ENCODE measurements at regions not wholly inside any gene's neighbourhood (a gene's known extent, or its start where the extent isn't known, plus 50 kb on each side); places are given as distances from the start of the nearest gene placed in this dataset.

- no peak for DNase-seq
- Mint-ChIP-seq H3K27ac (no peak overlapping the region), H3K36me3 (no peaks in the 10 kb centered on the region), H3K9me3 (peaks cover 0 to 6% (median 0%) of the 10 kb centered on the region in 7 donors), H3K4me1 (no peaks in the 10 kb centered on the region), H3K4me3 (no peak overlapping the region), H3K27me3 (no peaks in the 10 kb centered on the region)
- ATAC-seq (ENCODE audit: low read depth in 2 of 2), result no peak
Measured at GRCh38 chr13:65088906-65089305, 2141.2 kb downstream of the PCDH9 start.

DNA sequence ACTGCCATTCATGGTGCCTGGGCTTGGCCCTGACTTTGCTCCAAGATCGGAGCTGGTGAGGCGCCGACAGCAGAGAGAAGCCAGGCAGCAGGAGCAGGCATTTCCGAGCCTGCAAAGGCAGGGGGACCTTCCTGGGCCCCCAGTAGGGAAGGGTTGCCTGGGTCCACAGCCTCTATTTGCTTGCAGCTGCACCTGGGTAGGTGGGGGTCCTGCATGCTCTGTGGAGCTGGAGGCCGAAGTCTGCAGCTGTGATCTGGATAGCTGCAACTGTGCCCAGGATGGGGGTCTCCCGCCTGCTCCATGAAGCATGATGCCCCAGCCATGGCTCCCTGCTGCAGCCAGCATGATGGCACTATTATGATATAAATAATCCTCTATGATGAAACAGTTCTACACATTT, 2144.2 kb downstream of the PCDH9 start:
- Mint-ChIP-seq H3K36me3 (no peaks in the 10 kb centered on the region), H3K27ac (no peak overlapping the region), H3K9me3 (peaks cover 0 to 7% (median 0%) of the 10 kb centered on the region in 7 donors), H3K4me3 (no peak overlapping the region), H3K4me1 (no peaks in the 10 kb centered on the region), H3K27me3 (no peaks in the 10 kb centered on the region)
- no peak for ATAC-seq (ENCODE audit: low read depth in 2 of 2)
- DNase-seq, result no peak

GRCh38 chr13:65074248-65074647, 2155.9 kb downstream of the PCDH9 start:
- Mint-ChIP-seq H3K27me3 (no peaks in the 10 kb centered on the region), H3K36me3 (no peaks in the 10 kb centered on the region), H3K27ac (no peak overlapping the region), H3K4me3 (no peak overlapping the region), H3K9me3 (peaks cover 0 to 4% (median 1%) of the 10 kb centered on the region in 7 donors), H3K4me1 (no peaks in the 10 kb centered on the region)
- ATAC-seq (ENCODE audit: low read depth in 2 of 2), result no peak
- no peak for DNase-seq

- H3K27ac Mint-ChIP-seq, result no peak overlapping the region
- H3K9me3 Mint-ChIP-seq, result peaks cover 0 to 4% (median 0%) of the 10 kb centered on the region in 7 donors
- ATAC-seq (ENCODE audit: low read depth in 2 of 2), result no peak
Measured at GRCh38 chr13:65064967-65065366, 2165.2 kb downstream of the PCDH9 start.

GRCh38 chr13:65063753-65064152, 2166.4 kb downstream of the PCDH9 start:
- no peaks in the 10 kb centered on the region for H3K36me3 Mint-ChIP-seq
- H3K27ac Mint-ChIP-seq, result no peak overlapping the region
- peaks cover 0 to 4% (median 0%) of the 10 kb centered on the region in 7 donors for H3K9me3 Mint-ChIP-seq
- no peak for DNase-seq
- ATAC-seq (ENCODE audit: low read depth in 2 of 2), result no peak
- H3K4me1 Mint-ChIP-seq, result no peaks in the 10 kb centered on the region
- no peaks in the 10 kb centered on the region for H3K27me3 Mint-ChIP-seq
- H3K4me3 Mint-ChIP-seq, result no peak overlapping the region

More at GRCh38 chr13:65064967-65065366, 2165.2 kb downstream of the PCDH9 start:
- no peaks in the 10 kb centered on the region for H3K36me3 Mint-ChIP-seq
- H3K4me3 Mint-ChIP-seq, result no peak overlapping the region
- no peak for DNase-seq
- no peaks in the 10 kb centered on the region for H3K4me1 Mint-ChIP-seq
- no peaks in the 10 kb centered on the region for H3K27me3 Mint-ChIP-seq

DNA sequence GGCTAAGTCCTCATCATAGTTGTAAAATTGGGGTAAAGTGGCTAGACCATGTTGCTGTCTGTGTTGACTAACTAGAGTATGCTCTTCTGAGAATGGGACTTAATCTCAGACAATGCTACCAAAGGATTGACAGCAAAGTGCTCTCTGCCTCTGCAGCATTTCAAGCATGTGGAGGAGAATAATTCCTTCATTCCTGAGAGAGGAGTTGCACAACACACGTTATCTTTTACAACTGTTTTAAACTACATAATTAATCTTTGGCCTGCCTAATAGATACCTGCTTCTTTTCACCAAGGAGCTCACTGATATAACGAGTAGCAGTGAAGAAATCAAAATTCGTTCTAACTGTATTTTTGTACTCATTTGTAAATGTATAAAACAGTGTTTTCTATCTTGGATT, 2172.2 kb downstream of the PCDH9 start:
- no peak for ATAC-seq (ENCODE audit: low read depth in 2 of 2)
- Mint-ChIP-seq H3K36me3 (no peaks in the 10 kb centered on the region), H3K27ac (no peak overlapping the region), H3K9me3 (peaks cover 0 to 5% (median 3%) of the 10 kb centered on the region in 7 donors), H3K27me3 (no peaks in the 10 kb centered on the region), H3K4me1 (no peaks in the 10 kb centered on the region), H3K4me3 (no peak overlapping the region)
- no peak for DNase-seq

GRCh38 chr13:65054277-65054676, 2175.9 kb downstream of the PCDH9 start:
- H3K9me3 Mint-ChIP-seq, result peaks cover 0 to 5% (median 2%) of the 10 kb centered on the region in 7 donors
- ATAC-seq (ENCODE audit: low read depth in 2 of 2) (no peak), DNase-seq (no peak)
- H3K4me1 Mint-ChIP-seq, result no peaks in the 10 kb centered on the region
- no peaks in the 10 kb centered on the region for H3K27me3 Mint-ChIP-seq
- no peak overlapping the region for H3K4me3 Mint-ChIP-seq
- H3K27ac Mint-ChIP-seq, result no peak overlapping the region
- no peaks in the 10 kb centered on the region for H3K36me3 Mint-ChIP-seq

DNA sequence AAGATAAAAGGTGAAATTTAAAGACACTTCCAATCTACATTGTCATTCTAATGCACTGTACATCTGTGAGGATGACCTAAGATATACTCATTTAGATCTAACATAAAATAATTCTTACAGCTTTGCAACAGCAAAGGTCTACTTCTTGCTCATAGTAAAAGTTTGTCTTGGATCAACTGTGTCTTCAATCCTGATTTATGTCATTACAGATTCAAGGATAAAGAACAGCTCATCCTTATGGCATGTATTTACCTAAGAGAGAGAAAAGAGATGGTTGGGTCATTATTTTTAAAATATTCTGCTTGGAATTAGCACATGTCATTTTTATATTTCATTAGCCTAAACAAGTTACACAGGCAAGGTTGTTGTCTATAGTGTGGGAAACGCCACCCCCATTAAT, 2193.1 kb downstream of the PCDH9 start:
- Mint-ChIP-seq H3K4me1 (no peaks in the 10 kb centered on the region), H3K9me3 (peaks cover 0 to 7% (median 3%) of the 10 kb centered on the region in 7 donors), H3K4me3 (no peak overlapping the region), H3K27me3 (no peaks in the 10 kb centered on the region), H3K27ac (no peak overlapping the region), H3K36me3 (no peaks in the 10 kb centered on the region)
- DNase-seq (no peak), ATAC-seq (ENCODE audit: low read depth in 2 of 2) (no peak)

- H3K9me3 Mint-ChIP-seq, result peaks cover 0 to 7% (median 2%) of the 10 kb centered on the region in 7 donors
- no peak overlapping the region for H3K4me3 Mint-ChIP-seq
- no peak for ATAC-seq (ENCODE audit: low read depth in 2 of 2)
- no peaks in the 10 kb centered on the region for H3K27me3 Mint-ChIP-seq
- no peaks in the 10 kb centered on the region for H3K36me3 Mint-ChIP-seq
- peak overlapping the region in 1 of 6 donors; percentile 31 for H3K27ac Mint-ChIP-seq
- H3K4me1 Mint-ChIP-seq, result no peaks in the 10 kb centered on the region
- DNase-seq, result no peak
Measured at GRCh38 chr13:65035302-65035701, 2194.8 kb downstream of the PCDH9 start.

DNA sequence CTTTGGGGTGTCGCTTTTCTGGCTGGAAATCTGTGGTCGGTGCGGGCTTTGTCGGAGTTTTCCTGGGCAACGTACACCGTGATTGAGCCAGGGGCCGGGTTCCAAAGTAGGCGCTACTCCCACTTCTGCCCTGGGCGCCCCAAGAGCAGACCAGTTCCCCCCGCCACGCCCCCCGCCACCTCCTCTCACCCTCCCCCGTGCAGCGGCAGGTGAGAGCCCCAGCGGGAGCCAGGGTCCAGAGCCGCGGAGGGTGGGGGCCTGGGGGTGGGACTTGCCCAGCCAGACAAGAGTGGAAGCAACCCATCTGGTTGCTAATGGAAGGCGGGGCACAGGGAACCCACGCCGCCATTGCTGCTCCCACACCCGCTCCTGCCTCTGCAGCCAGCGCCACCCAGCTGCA, 2195.9 kb downstream of the PCDH9 start:
- no peak for ATAC-seq (ENCODE audit: low read depth in 2 of 2)
- no peak overlapping the region for H3K27ac Mint-ChIP-seq

GRCh38 chr13:65032825-65033224, 2197.3 kb downstream of the PCDH9 start:
- ATAC-seq (ENCODE audit: low read depth in 2 of 2), result no peak
- H3K4me3 Mint-ChIP-seq, result no peak overlapping the region
- H3K36me3 Mint-ChIP-seq, result no peaks in the 10 kb centered on the region
- no peaks in the 10 kb centered on the region for H3K27me3 Mint-ChIP-seq
- peaks cover 0 to 7% (median 2%) of the 10 kb centered on the region in 7 donors for H3K9me3 Mint-ChIP-seq
- H3K4me1 Mint-ChIP-seq, result no peaks in the 10 kb centered on the region
- no peak overlapping the region for H3K27ac Mint-ChIP-seq
- DNase-seq, result no peak

More for the DNA sequence above, 2195.9 kb downstream of the PCDH9 start:
- Mint-ChIP-seq H3K27me3 (no peaks in the 10 kb centered on the region), H3K4me3 (no peak overlapping the region), H3K9me3 (peaks cover 0 to 7% (median 2%) of the 10 kb centered on the region in 7 donors), H3K36me3 (no peaks in the 10 kb centered on the region), H3K4me1 (no peaks in the 10 kb centered on the region)
- DNase-seq, result no peak

DNA sequence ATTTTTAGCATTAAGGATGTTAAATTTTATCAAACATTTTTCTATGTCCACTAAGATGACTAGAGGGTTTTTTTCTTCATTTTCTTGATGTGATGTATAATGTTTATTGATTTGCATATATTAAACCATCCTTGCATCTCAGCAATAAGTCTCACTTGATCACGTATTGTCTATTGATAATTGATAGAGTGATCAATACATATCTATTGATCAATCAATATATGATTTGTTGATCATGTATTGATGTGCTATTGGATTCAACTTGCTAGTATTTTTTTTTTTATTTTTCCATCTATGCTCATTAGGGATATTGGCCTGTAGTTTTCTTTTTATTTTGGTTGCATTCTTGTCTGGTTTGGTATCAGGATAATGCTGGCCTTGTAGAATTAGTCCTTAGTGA, 2202.0 kb downstream of the PCDH9 start:
- Mint-ChIP-seq H3K36me3 (no peaks in the 10 kb centered on the region), H3K4me1 (no peaks in the 10 kb centered on the region), H3K4me3 (no peak overlapping the region), H3K9me3 (peaks cover 0 to 5% (median 3%) of the 10 kb centered on the region in 7 donors), H3K27ac (no peak overlapping the region), H3K27me3 (no peaks in the 10 kb centered on the region)
- ATAC-seq (ENCODE audit: low read depth in 2 of 2) (no peak), DNase-seq (no peak)

- Mint-ChIP-seq H3K27me3 (no peaks in the 10 kb centered on the region), H3K36me3 (no peaks in the 10 kb centered on the region), H3K4me1 (no peaks in the 10 kb centered on the region), H3K27ac (no peak overlapping the region), H3K9me3 (peaks cover 0 to 14% (median 5%) of the 10 kb centered on the region in 7 donors), H3K4me3 (no peak overlapping the region)
- ATAC-seq (ENCODE audit: low read depth in 2 of 2) (no peak), DNase-seq (no peak)
Measured at GRCh38 chr13:65026505-65026904, 2203.6 kb downstream of the PCDH9 start.

- no peak for DNase-seq
- Mint-ChIP-seq H3K27me3 (no peaks in the 10 kb centered on the region), H3K36me3 (no peaks in the 10 kb centered on the region), H3K9me3 (peaks cover 0 to 2% (median 0%) of the 10 kb centered on the region in 7 donors), H3K4me1 (no peaks in the 10 kb centered on the region), H3K4me3 (no peak overlapping the region), H3K27ac (no peak overlapping the region)
- no peak for ATAC-seq (ENCODE audit: low read depth in 2 of 2)
Measured at GRCh38 chr13:65011378-65011777, 2218.8 kb downstream of the PCDH9 start.

DNA sequence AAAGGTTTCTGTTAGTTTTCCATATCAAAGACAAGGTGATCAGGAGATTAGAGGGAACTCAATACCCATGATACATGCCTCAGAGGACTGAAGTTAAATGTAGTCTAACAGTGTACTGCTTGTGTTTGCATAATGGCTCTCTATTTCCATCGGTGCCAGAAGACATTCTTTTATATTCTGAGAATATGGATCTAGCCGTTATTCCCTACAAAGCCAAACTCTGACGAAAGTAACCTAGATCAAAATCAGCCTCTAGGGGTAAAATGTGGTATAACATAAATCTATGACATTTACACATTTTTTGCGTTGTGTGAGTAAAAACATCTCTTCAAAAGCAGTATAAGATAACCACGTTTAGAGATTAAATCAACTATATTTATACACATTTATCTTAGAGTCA, 2232.7 kb downstream of the PCDH9 start:
- no peaks in the 10 kb centered on the region for H3K36me3 Mint-ChIP-seq
- no peaks in the 10 kb centered on the region for H3K27me3 Mint-ChIP-seq
- H3K27ac Mint-ChIP-seq, result no peak overlapping the region
- H3K4me1 Mint-ChIP-seq, result peaks cover 0 to 6% (median 0%) of the 10 kb centered on the region in 3 donors
- ATAC-seq (ENCODE audit: low read depth in 2 of 2), result no peak
- no peak for DNase-seq
- H3K9me3 Mint-ChIP-seq, result peaks cover 0 to 2% (median 0%) of the 10 kb centered on the region in 7 donors
- no peak overlapping the region for H3K4me3 Mint-ChIP-seq
